ENCODE measurements at regions not wholly inside any gene's neighbourhood (a gene's known extent, or its start where the extent isn't known, plus 50 kb on each side); places are given as distances from the start of the nearest gene placed in this dataset.
"Not testable (repeated sequence)": the region's sequence is repeated elsewhere in the genome, so short reads cannot be mapped to it uniquely, and the experiment has no call there.

- H3K36me3 ChIP-seq: no peaks in the 10 kb centered on the region
- no peak for TF ChIP-seq CTCF (IDR thresholded peaks at IDR 0.05)
- no peak overlapping the region for H3K4me3 ChIP-seq
- H3K27ac ChIP-seq: no peak overlapping the region
- H3K4me1 ChIP-seq: no peaks in the 10 kb centered on the region
- intact Hi-C loops (cut with DNase I): no loop called here
- H3K9me3 ChIP-seq: no peaks in the 10 kb centered on the region
- ATAC-seq (no peak), DNase-seq (no peak)
- no peaks in the 10 kb centered on the region for H3K27me3 ChIP-seq
These were observed 366.3 kb downstream of the NPIPA8 start for GRCh38 chr16:17970157-17970765.

GRCh38 chr16:17965133-17965900 lies 371.2 kb downstream of the NPIPA8 start:
- H3K9me3 ChIP-seq: no peaks in the 10 kb centered on the region
- intact Hi-C loops (cut with DNase I): no loop called here
- no peaks in the 10 kb centered on the region for H3K36me3 ChIP-seq

GRCh38 chr16:17964196-17964595 lies 372.3 kb downstream of the NPIPA8 start:
- no peaks in the 10 kb centered on the region for H3K27me3 ChIP-seq
- no peak overlapping the region for H3K27ac ChIP-seq
- no peaks in the 10 kb centered on the region for H3K36me3 ChIP-seq
- DNase-seq (no peak), ATAC-seq (no peak)
- H3K4me3 ChIP-seq: no peak overlapping the region
- intact Hi-C loops (cut with DNase I): no loop called here
- no peaks in the 10 kb centered on the region for H3K4me1 ChIP-seq
- TF ChIP-seq CTCF (IDR thresholded peaks at IDR 0.05): no peak
- no peaks in the 10 kb centered on the region for H3K9me3 ChIP-seq

More at GRCh38 chr16:17965133-17965900, 371.2 kb downstream of the NPIPA8 start:
- Histone ChIP-seq H3K27me3 (no peaks in the 10 kb centered on the region), H3K4me1 (no peaks in the 10 kb centered on the region), H3K27ac (no peak overlapping the region), H3K4me3 (no peak overlapping the region)
- TF ChIP-seq CTCF (IDR thresholded peaks at IDR 0.05): no peak
- DNase-seq (no peak), ATAC-seq (no peak)

GRCh38 chr16:17963185-17963836 lies 373.2 kb downstream of the NPIPA8 start:
- no peak for TF ChIP-seq CTCF (IDR thresholded peaks at IDR 0.05)
- Histone ChIP-seq H3K27me3 (no peaks in the 10 kb centered on the region), H3K4me3 (no peak overlapping the region), H3K36me3 (no peaks in the 10 kb centered on the region), H3K4me1 (no peaks in the 10 kb centered on the region), H3K27ac (no peak overlapping the region), H3K9me3 (no peaks in the 10 kb centered on the region)
- ATAC-seq: no peak
- no peak for DNase-seq
- intact Hi-C loops (cut with DNase I): no loop called here

GRCh38 chr16:17962726-17963125 lies 373.8 kb downstream of the NPIPA8 start:
- Histone ChIP-seq H3K4me1 (no peaks in the 10 kb centered on the region), H3K9me3 (no peaks in the 10 kb centered on the region), H3K27ac (no peak overlapping the region), H3K36me3 (no peaks in the 10 kb centered on the region), H3K4me3 (no peak overlapping the region), H3K27me3 (no peaks in the 10 kb centered on the region)
- no peak for TF ChIP-seq CTCF (IDR thresholded peaks at IDR 0.05)
- ATAC-seq: no peak
- DNase-seq: no peak
- intact Hi-C loops (cut with DNase I): no loop called here

- DNase-seq; H3K4me3 ChIP-seq; H3K4me1 ChIP-seq; intact Hi-C loops (cut with DNase I); H3K27ac ChIP-seq; H3K36me3 ChIP-seq; ATAC-seq; H3K9me3 ChIP-seq; H3K27me3 ChIP-seq: not testable (repeated sequence)
These were observed 374.7 kb downstream of the NPIPA8 start for GRCh38 chr16:17961822-17962221.

Data from left lung (tissue), 4 donors.